GM19463 (cell line): ENCODE measurements at regions not wholly inside any gene's neighbourhood (a gene's known extent, or its start where the extent isn't known, plus 50 kb on each side); places are given as distances from the start of the nearest gene placed in this dataset.
"Not testable (repeated sequence)": the region's sequence is repeated elsewhere in the genome, so short reads cannot be mapped to it uniquely, and the experiment has no call there.

Experiments used
- ATAC-seq: cut with Tn5 transposase; IDR thresholded peaks from one replicate; pipeline ENCODE4 v1.9.1; 2021; ENCODE audit warnings: mild to moderate bottlenecking, moderate library complexity; ENCODE audit not compliant: unreplicated experiment

DNA sequence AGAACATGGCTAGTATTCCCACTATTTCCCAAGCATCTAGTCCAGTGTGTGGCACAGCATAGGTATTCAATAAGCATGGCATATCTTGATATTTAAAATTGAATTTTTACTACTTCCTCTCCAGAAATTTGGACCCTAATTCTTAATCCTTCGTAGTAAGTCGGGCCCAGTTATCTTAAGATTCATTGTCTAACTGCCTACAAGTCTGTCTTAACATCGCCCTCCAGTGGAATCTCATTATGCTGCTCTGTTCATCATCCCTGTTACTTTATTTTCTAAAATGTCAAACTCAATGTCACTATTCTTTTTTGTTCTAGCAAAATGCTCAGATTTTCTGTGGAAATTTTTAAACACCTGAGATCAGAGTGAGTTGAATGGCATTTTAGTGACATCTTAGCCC, 606.2 kb downstream of the KLHL13 start:
- no peak for ATAC-seq

- ATAC-seq, result no peak
Observed at GRCh38 chrX:117508021-117508420, 608.6 kb downstream of the KLHL13 start.

DNA sequence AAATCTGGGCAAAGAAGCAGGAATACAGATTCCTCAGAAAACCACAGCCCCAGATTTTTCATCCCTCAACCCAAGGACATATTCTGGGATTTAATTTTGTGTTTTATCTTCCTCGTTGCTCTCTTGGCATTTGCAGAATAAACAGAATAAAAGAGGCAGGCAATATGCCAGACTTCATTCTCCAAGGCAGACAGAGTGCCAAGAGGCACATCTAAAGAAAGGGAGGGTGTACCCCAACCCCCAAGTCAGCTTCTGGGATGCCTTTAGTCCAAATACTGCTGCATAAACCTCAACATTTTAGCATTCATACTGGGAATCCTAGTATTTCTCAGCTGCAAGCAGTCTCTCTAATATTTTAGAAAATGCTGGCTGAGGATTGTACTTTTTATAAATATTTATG, 629.2 kb downstream of the KLHL13 start:
- no peak for ATAC-seq

GRCh38 chrX:117483950-117484349, 632.7 kb downstream of the KLHL13 start:
- ATAC-seq, result no peak

DNA sequence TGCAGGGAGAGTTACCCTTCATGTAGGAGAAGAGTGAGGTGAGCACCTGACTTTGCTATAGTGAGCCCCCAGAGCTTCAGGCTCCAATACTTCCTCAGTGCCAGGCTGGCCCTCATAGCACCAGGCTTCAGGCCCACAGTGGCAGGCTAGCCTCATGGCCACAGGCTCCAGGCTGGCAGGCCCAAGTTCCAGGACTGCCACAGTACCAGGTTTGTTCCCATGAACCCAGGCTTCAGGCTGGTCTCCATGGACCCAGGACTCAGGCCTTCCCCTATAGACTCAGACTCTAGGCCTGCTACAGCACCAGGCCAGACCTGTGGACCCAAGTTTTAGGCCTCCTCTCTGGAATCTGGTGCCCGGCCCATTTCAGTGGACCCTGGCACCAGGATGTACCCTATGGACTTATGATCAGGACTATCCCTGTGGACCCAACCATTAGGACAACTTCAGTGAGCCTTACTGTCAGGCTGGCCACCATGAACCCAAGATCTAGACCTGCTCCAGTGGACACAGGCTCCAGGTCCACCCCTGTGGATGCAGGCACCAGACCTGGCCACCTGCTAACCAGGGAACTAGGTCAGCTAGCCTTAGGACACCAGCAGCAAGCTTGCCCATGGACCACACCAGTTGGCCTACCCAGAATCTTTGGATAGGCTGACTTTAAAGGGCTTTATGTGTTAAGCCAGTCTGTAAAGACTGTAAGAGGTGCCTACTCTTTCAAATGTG, 658.2 kb downstream of the KLHL13 start:
- no peak for ATAC-seq

- ATAC-seq, result no peak
Observed at GRCh38 chrX:117455787-117456186, 660.8 kb downstream of the KLHL13 start.

DNA sequence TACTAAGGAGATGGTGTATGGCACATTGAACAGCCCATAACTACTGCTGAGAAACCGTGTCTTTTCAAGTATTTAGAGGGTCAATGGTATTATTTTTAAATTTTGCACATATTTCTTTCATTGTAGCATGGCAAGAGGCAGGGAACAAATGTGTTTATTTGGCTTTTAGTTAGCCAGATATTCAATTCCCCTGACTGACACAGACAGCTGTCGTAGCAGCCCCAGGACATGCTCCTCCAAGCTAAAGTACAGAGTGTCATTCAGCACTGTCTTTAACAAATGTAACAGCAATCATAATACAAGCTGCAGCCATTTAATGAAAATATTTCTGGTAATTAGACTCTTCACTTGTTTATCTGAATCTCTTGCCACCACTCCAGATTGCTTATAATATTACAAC, 687.1 kb downstream of the KLHL13 start:
- no peak for ATAC-seq

DNA sequence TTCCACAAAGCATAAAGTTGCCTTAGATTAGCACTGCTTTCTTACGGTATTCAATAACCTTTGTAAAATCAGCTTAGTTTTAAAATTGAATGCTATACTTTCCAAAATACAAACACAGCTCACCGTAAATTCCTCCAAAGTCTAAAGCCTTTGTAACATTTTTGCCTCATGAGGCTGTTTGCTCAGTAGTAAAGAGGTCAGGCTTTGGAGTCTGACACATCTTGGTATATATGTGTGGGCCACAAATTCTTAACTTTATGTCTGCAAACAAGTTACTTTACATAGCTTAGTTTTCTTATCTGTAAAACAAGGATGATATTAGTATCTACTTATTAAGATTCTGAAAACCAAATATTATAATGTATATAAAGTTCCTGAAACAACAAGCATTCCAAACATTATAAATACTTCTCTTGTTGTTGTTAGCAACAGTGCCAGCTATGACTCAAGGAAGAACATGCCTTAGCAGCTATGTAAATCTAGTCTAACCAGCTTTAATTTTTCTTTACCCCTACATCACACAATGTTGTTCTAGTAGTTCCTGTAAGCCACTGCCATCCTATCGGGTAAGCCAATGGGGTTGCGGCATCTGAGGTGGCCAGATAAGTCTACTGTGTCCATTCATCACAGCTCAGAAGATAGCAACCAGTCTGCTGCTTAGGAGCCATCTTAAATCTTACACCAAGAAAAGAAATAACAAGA, 709.0 kb downstream of the KLHL13 start:
- no peak for ATAC-seq

- ATAC-seq, result no peak
Observed at GRCh38 chrX:117400839-117401238, 715.8 kb downstream of the KLHL13 start.

- no peak for ATAC-seq
Observed at GRCh38 chrX:117400005-117400404, 716.6 kb downstream of the KLHL13 start.

GRCh38 chrX:117397844-117398243, 718.8 kb downstream of the KLHL13 start:
- no peak for ATAC-seq

GRCh38 chrX:117394506-117395070, 722.0 kb downstream of the KLHL13 start:
- ATAC-seq, result not testable (repeated sequence)

DNA sequence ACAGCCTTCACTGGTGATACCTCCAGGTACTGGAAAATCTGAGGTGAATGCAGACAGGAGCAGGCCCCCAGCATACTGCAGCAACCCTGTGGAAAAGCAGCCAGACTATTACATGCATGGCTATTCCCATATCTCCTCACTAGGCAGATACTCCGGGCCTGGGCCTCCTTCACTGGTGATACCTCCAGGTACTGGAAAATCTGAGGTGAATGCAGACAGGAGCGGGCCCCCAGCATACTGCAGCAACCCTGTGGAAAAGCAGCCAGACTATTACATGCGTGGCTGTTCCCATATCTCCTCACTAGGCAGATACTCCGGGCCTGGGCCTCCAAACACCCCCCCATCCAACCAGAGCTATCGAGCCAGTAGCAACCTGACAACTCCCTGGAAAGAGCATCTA, 724.2 kb downstream of the KLHL13 start:
- not testable (repeated sequence) for ATAC-seq

DNA sequence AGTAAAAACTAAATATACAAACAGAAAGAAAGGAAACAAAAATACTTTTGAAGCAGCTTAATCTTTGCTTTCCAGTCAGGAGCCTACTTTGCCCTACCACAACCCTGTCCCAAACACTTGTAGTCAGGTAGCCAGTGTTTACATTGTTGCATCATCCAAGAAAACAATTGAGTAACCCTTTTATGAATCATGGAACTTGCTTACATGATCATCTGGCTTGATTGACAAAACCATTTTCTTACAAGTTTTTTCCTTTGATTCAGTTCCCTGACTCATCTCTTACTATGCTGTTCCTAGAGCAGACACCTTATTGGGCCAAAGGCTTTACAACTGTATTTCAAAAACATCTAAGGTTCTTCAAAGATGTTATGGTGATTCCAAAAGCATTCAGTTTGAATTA, 740.1 kb downstream of the KLHL13 start:
- no peak for ATAC-seq

DNA sequence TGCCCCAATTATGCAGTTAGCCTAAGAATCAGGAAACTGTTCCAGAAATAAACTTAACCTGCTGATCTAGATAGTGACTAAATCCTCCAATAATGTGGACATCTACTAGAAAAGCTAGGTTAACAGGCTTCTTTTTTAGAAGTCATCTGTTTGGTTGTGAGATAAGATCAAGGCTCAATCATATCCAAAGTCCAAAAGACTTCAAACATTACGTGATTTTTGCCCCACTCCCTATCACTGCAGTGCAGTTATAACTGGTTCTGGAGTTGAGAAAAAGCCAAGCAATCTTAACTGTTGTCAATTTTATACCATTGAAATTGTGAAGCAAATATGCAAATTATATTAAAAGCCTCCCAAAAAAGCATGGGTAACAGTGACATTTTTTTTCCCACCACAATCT, 781.4 kb downstream of the KLHL13 start:
- no peak for ATAC-seq

DNA sequence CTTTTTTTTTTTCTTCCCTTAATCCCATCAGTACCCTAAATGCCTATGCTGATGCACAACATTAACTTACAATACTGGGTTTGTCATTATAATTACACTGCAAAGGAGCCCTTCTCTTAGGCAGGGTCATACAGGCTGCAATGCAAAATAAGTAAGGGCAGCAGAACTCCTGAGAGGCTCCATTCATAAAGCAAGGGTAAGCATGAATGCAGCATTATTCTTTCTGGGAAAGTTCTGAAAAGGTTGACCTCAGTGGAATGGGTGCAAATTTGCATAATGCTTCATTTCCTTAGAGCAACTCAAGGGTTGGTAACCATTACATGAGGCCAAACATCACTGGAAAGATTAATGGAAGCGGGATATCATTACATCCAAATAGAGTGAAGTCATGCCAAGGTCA, 789.2 kb downstream of the KLHL13 start:
- no peak for ATAC-seq

- no peak for ATAC-seq
Observed at GRCh38 chrX:117325706-117326105, 790.9 kb downstream of the KLHL13 start.

GRCh38 chrX:117305168-117305766, 811.3 kb downstream of the KLHL13 start:
- no peak for ATAC-seq

DNA sequence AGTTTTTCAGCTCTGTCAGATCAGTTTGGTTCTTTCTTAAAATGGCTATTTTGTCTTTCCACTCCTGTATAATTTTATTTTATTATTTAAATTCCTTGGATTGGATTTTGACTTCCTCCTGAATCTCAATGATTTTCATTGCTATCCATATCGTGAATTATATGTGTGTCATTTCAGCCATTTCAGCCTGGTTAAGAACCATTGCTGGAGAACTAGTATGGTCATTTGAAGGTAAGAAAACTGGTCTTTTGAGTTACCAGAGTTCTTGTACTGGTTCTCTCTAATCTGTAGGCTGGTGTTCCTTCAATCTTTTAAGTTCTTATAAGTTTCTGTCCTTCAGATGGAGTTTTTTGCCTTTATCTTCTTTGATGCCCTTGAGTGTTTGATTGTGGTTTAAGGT, 815.5 kb downstream of the KLHL13 start:
- ATAC-seq, result no peak

- no peak for ATAC-seq
Observed at GRCh38 chrX:117291760-117292159, 824.9 kb downstream of the KLHL13 start.

- no peak for ATAC-seq
Observed at GRCh38 chrX:117274965-117275364, 812.2 kb upstream of the CT83 start.
